ENCODE measurements at regions not wholly inside any gene's neighbourhood (a gene's known extent, or its start where the extent isn't known, plus 50 kb on each side); places are given as distances from the start of the nearest gene placed in this dataset.
A peak's percentile ranks its signal among the peaks of the same experiment; 100 is the strongest.

- no peak for DNase-seq (ENCODE audit: low read depth)
- TF ChIP-seq, protein P1, sequence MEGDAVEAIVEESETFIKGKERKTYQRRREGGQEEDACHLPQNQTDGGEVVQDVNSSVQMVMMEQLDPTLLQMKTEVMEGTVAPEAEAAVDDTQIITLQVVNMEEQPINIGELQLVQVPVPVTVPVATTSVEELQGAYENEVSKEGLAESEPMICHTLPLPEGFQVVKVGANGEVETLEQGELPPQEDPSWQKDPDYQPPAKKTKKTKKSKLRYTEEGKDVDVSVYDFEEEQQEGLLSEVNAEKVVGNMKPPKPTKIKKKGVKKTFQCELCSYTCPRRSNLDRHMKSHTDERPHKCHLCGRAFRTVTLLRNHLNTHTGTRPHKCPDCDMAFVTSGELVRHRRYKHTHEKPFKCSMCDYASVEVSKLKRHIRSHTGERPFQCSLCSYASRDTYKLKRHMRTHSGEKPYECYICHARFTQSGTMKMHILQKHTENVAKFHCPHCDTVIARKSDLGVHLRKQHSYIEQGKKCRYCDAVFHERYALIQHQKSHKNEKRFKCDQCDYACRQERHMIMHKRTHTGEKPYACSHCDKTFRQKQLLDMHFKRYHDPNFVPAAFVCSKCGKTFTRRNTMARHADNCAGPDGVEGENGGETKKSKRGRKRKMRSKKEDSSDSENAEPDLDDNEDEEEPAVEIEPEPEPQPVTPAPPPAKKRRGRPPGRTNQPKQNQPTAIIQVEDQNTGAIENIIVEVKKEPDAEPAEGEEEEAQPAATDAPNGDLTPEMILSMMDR (IDR thresholded peaks at IDR 0.05; ENCODE audit: control insufficient read depth, insufficient read depth, low read depth, low read length, missing control alignments): no peak
- H3K4me3 ChIP-seq (ENCODE audit: control insufficient read depth, low read depth, low read length): no peak overlapping the region
Measured at GRCh38 chr6:108777536-108777935, 70.7 kb upstream of the ARMC2 start.

GRCh38 chr6:108778421-108779186 lies 69.6 kb upstream of the ARMC2 start:
- H3K4me3 ChIP-seq (ENCODE audit: control insufficient read depth, low read depth, low read length): no peak overlapping the region
- TF ChIP-seq, protein P1 (IDR thresholded peaks at IDR 0.05; ENCODE audit: control insufficient read depth, insufficient read depth, low read depth, low read length, missing control alignments): no peak
- DNase-seq (ENCODE audit: low read depth): no peak

- no peak for DNase-seq (ENCODE audit: low read depth)
- TF ChIP-seq, protein P1 (IDR thresholded peaks at IDR 0.05; ENCODE audit: control insufficient read depth, insufficient read depth, low read depth, low read length, missing control alignments): no peak
- H3K4me3 ChIP-seq (ENCODE audit: control insufficient read depth, low read depth, low read length): no peak overlapping the region
Measured at GRCh38 chr6:108779536-108780275, 68.5 kb upstream of the ARMC2 start.

DNA sequence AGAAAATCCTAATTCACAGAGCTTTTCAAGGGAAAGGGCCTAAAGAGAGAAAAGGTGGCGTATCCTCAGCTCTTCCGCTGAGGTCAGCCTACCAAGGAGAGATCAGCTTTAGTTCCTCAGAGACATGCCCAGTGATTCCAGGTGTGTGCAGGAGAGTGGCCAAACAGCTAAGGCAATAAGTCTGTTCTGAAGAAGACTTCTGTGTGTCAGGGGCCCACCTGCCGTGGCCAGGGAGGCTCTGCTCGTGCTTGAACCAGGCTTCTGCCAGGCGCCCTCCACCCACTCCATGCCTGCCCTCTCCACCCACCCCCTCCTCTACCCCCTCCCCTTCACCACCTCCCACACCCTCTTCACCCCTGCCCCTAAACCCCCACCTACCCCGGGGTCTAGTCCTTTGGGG lies 67.4 kb upstream of the ARMC2 start:
- H3K4me3 ChIP-seq (ENCODE audit: control insufficient read depth, low read depth, low read length): no peak overlapping the region
- TF ChIP-seq, protein P1 (IDR thresholded peaks at IDR 0.05; ENCODE audit: control insufficient read depth, insufficient read depth, low read depth, low read length, missing control alignments): no peak
- DNase-seq (ENCODE audit: low read depth): no peak

DNA sequence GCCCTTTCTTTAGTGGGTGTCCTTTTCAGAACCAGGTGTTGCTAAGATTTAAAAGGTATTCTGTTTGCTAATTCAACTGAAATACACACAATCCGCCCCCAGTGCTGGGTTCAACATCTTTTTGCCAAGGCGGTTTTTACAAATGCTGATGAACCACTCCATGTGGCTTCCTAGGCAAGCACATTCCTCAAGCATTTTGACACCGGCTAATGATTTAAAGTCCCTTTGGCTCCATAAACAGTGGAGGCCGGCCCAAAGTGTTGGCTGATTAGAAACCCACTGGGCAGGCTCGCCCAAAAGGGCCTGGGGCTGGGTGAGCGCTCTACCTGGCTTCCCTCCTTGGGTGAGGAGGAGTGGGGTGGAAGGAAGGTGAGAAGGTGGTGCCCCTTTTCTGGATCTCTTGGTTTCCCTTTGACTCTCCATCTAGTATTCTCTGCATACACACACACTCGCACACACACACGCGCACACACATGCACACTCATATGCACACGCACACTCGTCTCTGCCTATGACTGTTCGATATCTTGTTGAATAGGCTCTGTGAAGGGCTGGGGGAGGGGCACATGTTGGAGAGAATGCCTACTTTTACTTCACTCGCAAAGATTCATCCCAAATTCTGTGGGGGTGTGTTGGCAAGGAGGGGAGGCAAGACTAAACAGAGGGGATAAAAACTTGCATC lies 66.7 kb upstream of the ARMC2 start:
- peak overlapping the region; percentile 53 for H3K4me3 ChIP-seq (ENCODE audit: control insufficient read depth, low read depth, low read length)
- no peak for DNase-seq (ENCODE audit: low read depth)
- TF ChIP-seq, protein P1 (IDR thresholded peaks at IDR 0.05; ENCODE audit: control insufficient read depth, insufficient read depth, low read depth, low read length, missing control alignments): no peak

DNA sequence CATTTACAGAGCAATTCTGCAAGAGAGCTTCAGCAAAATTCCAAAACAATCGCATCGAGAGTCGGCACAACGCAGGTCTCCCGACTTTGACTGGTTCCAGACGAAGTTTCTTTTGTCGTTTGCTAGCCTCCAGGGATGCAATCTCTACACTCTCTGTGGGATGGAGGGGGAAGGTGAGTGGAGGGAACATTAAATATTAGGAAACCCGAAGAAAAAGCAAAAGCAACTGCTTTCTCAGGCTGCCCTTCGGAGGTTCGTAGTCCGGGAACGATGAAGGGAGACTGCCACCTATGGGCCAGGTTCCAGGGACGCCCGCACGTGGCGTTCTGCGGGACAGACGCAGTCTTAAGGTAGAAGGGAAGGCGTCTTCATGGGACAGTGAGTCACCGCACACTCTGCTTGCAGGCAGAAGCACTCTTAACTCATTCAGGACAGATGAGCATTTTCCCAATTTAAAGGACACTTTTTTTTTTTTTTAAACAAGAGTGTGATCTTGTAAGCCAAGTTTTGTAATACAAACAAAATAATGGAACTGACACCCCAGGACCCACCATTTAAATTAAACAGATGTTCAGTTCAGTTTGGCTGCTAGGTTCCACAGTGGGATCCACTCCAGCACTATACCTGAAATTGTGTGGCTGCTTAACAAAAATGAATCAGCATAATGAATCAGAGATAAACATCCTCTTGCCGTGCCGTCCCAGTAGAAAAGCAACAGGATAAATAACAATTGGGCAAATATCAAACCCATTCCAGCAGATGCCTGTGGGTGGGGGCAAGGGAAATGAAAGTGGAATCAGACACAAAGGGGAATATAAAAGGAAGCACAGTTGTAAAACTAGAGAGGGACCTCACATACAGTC lies 65.8 kb upstream of the ARMC2 start:
- DNase-seq (ENCODE audit: low read depth): peak; percentile 46
- TF ChIP-seq, protein P1 (IDR thresholded peaks at IDR 0.05; ENCODE audit: control insufficient read depth, insufficient read depth, low read depth, low read length, missing control alignments): peak; percentile 85
- H3K4me3 ChIP-seq (ENCODE audit: control insufficient read depth, low read depth, low read length): peak overlapping the region; percentile 53
